Panc1 (cell line): ENCODE measurements at regions not wholly inside any gene's neighbourhood (a gene's known extent, or its start where the extent isn't known, plus 50 kb on each side); places are given as distances from the start of the nearest gene placed in this dataset.
"Not testable (repeated sequence)": the region's sequence is repeated elsewhere in the genome, so short reads cannot be mapped to it uniquely, and the experiment has no call there.

Source experiments
- ATAC-seq: fragments of 200-7000 bp; cut with Tn5 transposase; 2 replicates; pipeline ENCODE4 v1.9.1; 2020; ENCODE audit warnings: mild to moderate bottlenecking, moderate library complexity
- BruUV-seq: library from RNA; stranded (reverse); fragments of 400-500 nt; replicated peaks from 2 replicates; lab custom pipeline; 2021; lab: Mats Ljungman, UMichigan
- CTCF ChIA-PET: fragments of 300-600 bp; sonication (Branson Sonifier 250); formaldehyde crosslinking; loops from one replicate; lab custom pipeline; 2022; ENCODE audit warnings: antibody characterized with exemption; lab: Charles Lee
- POLR2A ChIA-PET: fragments of 300-600 bp; sonication (Branson Sonifier 250); formaldehyde crosslinking; loops from one replicate; lab custom pipeline; 2022; ENCODE audit warnings: antibody characterized with exemption; lab: Charles Lee
- DNase-seq: peaks from one replicate; pipeline ENCODE4 v3.0.0-alpha.2; 2010; ENCODE audit warnings: low read depth, low spot score
- H3K27ac ChIP-seq: 2 replicates; pipeline ENCODE4 v1.5.1; 2011; ENCODE audit warnings: mild to moderate bottlenecking, low read length, inconsistent platforms
- H3K27me3 ChIP-seq: fragments of 200-500 bp; sonication (Bioruptor generic); 2 replicates; pipeline ENCODE4 v1.6.0; 2014; ENCODE audit warnings: low read length, inconsistent platforms; ENCODE audit not compliant: control insufficient read depth, insufficient read depth
- H3K36me3 ChIP-seq: fragments of 200-500 bp; sonication (Bioruptor generic); 2 replicates; pipeline ENCODE4 v1.5.1; 2014; ENCODE audit warnings: inconsistent platforms, mild to moderate bottlenecking, low read length, moderate library complexity; ENCODE audit not compliant: control insufficient read depth, insufficient read depth
- H3K4me1 ChIP-seq: 2 replicates; pipeline ENCODE4 v1.5.1; 2011; ENCODE audit warnings: inconsistent platforms, mild to moderate bottlenecking, low read length, moderate library complexity; ENCODE audit not compliant: control insufficient read depth, insufficient read depth
- H3K4me3 ChIP-seq, 2 experiments: 2 replicates each; pipeline ENCODE4 v1.5.1; 2011 to 2012; ENCODE audit warnings: low read depth in 2 of 2, low read length in 2 of 2, mild to moderate bottlenecking in 2 of 2, inconsistent platforms in 1 of 2, moderate library complexity in 1 of 2
- H3K9me3 ChIP-seq: fragments of 200-500 bp; sonication (Bioruptor generic); 2 replicates; pipeline ENCODE4 v1.5.1; 2014; ENCODE audit warnings: low read depth, mild to moderate bottlenecking, inconsistent platforms, low read length, moderate library complexity; ENCODE audit not compliant: control insufficient read depth, insufficient read depth
- CTCF ChIP-seq: fragments of 450-650 bp; IDR thresholded peaks from 2 replicates; pipeline ENCODE4 v1.5.1; 2017; ENCODE audit warnings: mild to moderate bottlenecking
- POLR2AphosphoS5 ChIP-seq: IDR thresholded peaks from 2 replicates; pipeline ENCODE4 v1.6.1; 2012; ENCODE audit warnings: mild to moderate bottlenecking, low read depth, low read length, moderate library complexity
- REST ChIP-seq, 2 experiments: IDR thresholded peaks; 2 replicates each; pipeline ENCODE4 v1.6.1; 2011 to 2012; ENCODE audit warnings: low read depth in 2 of 2, control low read depth in 1 of 2, low read length in 1 of 2, mild to moderate bottlenecking in 1 of 2, moderate library complexity in 1 of 2; ENCODE audit not compliant: insufficient read depth in 1 of 2
- SIN3A ChIP-seq: IDR thresholded peaks from 2 replicates; pipeline ENCODE4 v1.6.1; 2012; ENCODE audit warnings: low read depth, mild to moderate bottlenecking, low read length, moderate library complexity, borderline replicate concordance; ENCODE audit not compliant: insufficient read depth
- TCF7L2 ChIP-seq: IDR thresholded peaks from 2 replicates; pipeline ENCODE4 v1.6.1; 2011; ENCODE audit warnings: mild to moderate bottlenecking, low read depth, low read length, inconsistent platforms
- in situ Hi-C: cut with HindIII; loops from 2 replicates; pipeline ENCODE4 v1.10.0; 2016; ENCODE audit warnings: low sequenced_read_pairs, low pct_unique_long_range_greater_than_20kb
- intact Hi-C: fragments of 100-400 bp; cut with micrococcal nuclease; formaldehyde crosslinking; loops from one replicate; pipeline ENCODE4 v1.10.0; 2022; ENCODE audit not compliant: unreplicated experiment

GRCh38 chr16:29312835-29313558 lies 93.5 kb downstream of the NPIPB11 start:
- DNase-seq = no peak
- H3K9me3 ChIP-seq = no peaks in the 10 kb centered on the region
- intact Hi-C loops (no loop called here), in situ Hi-C loops (no loop called here)
- H3K4me1 ChIP-seq = no peaks in the 10 kb centered on the region; the same call in 1 of the 2 replicates
- H3K27me3 ChIP-seq = no peaks in the 10 kb centered on the region
- H3K27ac ChIP-seq = no peak overlapping the region
- TF ChIP-seq CTCF (no peak), POLR2AphosphoS5 (no peak), SIN3A (no peak), REST (IDR thresholded peaks at IDR 0.05; ENCODE audit: insufficient read depth in 1 of 2, low read depth in 2 of 2, low read length in 1 of 2) (no peak), TCF7L2 (no peak)
- no peak for ATAC-seq
- no peaks in the 10 kb centered on the region for H3K36me3 ChIP-seq
- BruUV-seq = no TSS peak
- H3K4me3 ChIP-seq = no peak overlapping the region
- ChIA-PET POLR2A (no interaction called here), CTCF (no interaction called here)

- H3K27ac ChIP-seq, DNase-seq, CTCF ChIA-PET, intact Hi-C loops, H3K4me3 ChIP-seq, H3K4me1 ChIP-seq, H3K9me3 ChIP-seq, BruUV-seq, H3K36me3 ChIP-seq, ATAC-seq, H3K27me3 ChIP-seq, in situ Hi-C loops, POLR2A ChIA-PET: not testable (repeated sequence)
These were observed 94.2 kb downstream of the NPIPB11 start for GRCh38 chr16:29312345-29312675.

GRCh38 chr16:29311461-29312344 lies 94.8 kb downstream of the NPIPB11 start:
- ChIA-PET CTCF (no interaction called here), POLR2A (no interaction called here)
- DNase-seq (no peak), ATAC-seq (no peak)
- Histone ChIP-seq H3K4me3 (no peak overlapping the region), H3K36me3 (no peaks in the 10 kb centered on the region), H3K27me3 (no peaks in the 10 kb centered on the region), H3K9me3 (no peaks in the 10 kb centered on the region), H3K4me1 (no peaks in the 10 kb centered on the region; the same call in 1 of the 2 replicates), H3K27ac (no peak overlapping the region)
- TF ChIP-seq REST (IDR thresholded peaks at IDR 0.05; ENCODE audit: insufficient read depth in 1 of 2, low read depth in 2 of 2, low read length in 1 of 2) (no peak), POLR2AphosphoS5 (no peak), CTCF (no peak)
- intact Hi-C loops (no loop called here), in situ Hi-C loops (no loop called here)
- BruUV-seq = no TSS peak
